ENCODE measurements at regions not wholly inside any gene's neighbourhood (a gene's known extent, or its start where the extent isn't known, plus 50 kb on each side); places are given as distances from the start of the nearest gene placed in this dataset.

DNA sequence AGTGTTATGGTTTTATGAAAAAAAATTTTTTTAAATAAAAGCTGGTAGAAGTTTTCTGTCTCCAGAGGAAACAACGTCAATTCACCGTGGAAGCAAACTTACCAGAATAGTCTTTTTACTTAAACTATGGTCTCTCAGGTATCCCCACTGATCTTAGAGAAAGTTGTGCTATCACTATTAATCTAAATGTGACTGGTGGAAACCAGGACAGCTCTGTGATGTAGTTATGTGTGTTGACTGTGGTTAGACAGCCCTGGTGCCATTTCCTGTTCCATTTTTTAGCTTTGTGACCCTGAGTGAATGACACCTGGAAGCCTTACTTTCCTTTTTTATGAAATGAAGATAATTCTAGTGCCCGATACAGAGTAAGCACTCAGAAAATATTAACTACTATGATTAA lies 111.8 kb upstream of the HUWE1 start:
- TF ChIP-seq, protein P1, sequence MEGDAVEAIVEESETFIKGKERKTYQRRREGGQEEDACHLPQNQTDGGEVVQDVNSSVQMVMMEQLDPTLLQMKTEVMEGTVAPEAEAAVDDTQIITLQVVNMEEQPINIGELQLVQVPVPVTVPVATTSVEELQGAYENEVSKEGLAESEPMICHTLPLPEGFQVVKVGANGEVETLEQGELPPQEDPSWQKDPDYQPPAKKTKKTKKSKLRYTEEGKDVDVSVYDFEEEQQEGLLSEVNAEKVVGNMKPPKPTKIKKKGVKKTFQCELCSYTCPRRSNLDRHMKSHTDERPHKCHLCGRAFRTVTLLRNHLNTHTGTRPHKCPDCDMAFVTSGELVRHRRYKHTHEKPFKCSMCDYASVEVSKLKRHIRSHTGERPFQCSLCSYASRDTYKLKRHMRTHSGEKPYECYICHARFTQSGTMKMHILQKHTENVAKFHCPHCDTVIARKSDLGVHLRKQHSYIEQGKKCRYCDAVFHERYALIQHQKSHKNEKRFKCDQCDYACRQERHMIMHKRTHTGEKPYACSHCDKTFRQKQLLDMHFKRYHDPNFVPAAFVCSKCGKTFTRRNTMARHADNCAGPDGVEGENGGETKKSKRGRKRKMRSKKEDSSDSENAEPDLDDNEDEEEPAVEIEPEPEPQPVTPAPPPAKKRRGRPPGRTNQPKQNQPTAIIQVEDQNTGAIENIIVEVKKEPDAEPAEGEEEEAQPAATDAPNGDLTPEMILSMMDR (IDR thresholded peaks at IDR 0.05), result no peak

GRCh38 chrX:53795576-53795975 lies 109.1 kb upstream of the HUWE1 start:
- TF ChIP-seq, protein P1 (IDR thresholded peaks at IDR 0.05), result no peak

- TF ChIP-seq, protein P1 (IDR thresholded peaks at IDR 0.05), result no peak
These were observed 107.7 kb upstream of the HUWE1 start for GRCh38 chrX:53794181-53794580.

GRCh38 chrX:53768865-53769264 lies 82.3 kb upstream of the HUWE1 start:
- TF ChIP-seq, protein P1 (IDR thresholded peaks at IDR 0.05), result no peak

DNA sequence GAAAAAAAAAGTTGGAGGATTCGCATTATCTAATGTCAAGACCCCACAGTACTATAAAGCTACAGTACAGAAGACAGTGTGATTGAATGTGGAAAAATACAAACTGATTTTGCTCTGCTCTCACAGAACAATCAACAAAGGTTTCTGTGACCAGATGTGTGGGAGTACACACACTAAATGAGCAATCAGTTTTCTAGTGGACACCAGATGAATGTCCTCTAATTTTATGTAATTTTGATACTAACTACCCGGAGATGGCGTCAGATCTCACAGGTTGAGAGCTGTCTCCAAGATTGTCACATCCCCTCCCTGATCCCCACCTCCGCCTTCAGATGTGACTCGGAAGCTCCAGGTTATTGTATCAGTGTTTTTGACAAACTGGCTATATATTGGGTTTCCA lies 81.9 kb upstream of the HUWE1 start:
- TF ChIP-seq, protein P1 (IDR thresholded peaks at IDR 0.05), result no peak

DNA sequence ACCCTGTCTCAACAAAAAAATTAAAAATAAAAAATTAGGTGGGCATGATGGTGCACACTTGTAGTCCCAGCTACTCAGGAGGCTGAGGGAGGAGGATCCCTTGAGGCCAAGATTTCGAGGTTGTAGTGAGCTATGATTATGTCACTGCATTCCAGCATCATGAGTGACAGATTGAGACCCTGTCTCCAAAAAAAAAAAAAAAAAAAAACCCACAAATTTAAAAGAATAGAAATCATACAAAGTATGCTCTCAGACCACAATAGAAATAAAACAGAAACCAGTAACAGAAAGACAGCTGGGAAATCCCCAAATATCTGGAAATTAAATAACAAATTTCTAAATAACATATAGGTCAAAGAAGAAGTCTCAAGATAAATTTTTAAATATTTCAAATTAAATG lies 81.0 kb upstream of the HUWE1 start:
- TF ChIP-seq, protein P1 (IDR thresholded peaks at IDR 0.05), result no peak

GRCh38 chrX:53746718-53747117 lies 60.2 kb upstream of the HUWE1 start:
- TF ChIP-seq, protein P1 (IDR thresholded peaks at IDR 0.05), result no peak

GRCh38 chrX:53743244-53743643 lies 56.7 kb upstream of the HUWE1 start:
- TF ChIP-seq, protein P1 (IDR thresholded peaks at IDR 0.05), result no peak

Data from LNCAP (cell line).